HG02610 (cell line): ENCODE measurements at regions not wholly inside any gene's neighbourhood (a gene's known extent, or its start where the extent isn't known, plus 50 kb on each side); places are given as distances from the start of the nearest gene placed in this dataset.

Experiments
- ATAC-seq: cut with Tn5 transposase; IDR thresholded peaks from one replicate; pipeline ENCODE4 v1.9.1; 2021; ENCODE audit warnings: mild to moderate bottlenecking, moderate library complexity; ENCODE audit not compliant: unreplicated experiment

GRCh38 chr17:31594416-31594815 lies 202.9 kb downstream of the RAB11FIP4 start:
- no peak for ATAC-seq

GRCh38 chr17:31593806-31594205 lies 202.3 kb downstream of the RAB11FIP4 start:
- no peak for ATAC-seq

GRCh38 chr17:31591924-31592323 lies 200.4 kb downstream of the RAB11FIP4 start:
- no peak for ATAC-seq

GRCh38 chr17:31588512-31588911 lies 197.0 kb downstream of the RAB11FIP4 start:
- ATAC-seq = no peak

GRCh38 chr17:31588034-31588433 lies 196.6 kb downstream of the RAB11FIP4 start:
- ATAC-seq = no peak
